Fibroblast of gingiva (primary cell): ENCODE measurements at regions not wholly inside any gene's neighbourhood (a gene's known extent, or its start where the extent isn't known, plus 50 kb on each side); places are given as distances from the start of the nearest gene placed in this dataset.
"Not testable (repeated sequence)": the region's sequence is repeated elsewhere in the genome, so short reads cannot be mapped to it uniquely, and the experiment has no call there.

ENCODE experiments used
- DNase-seq: peaks from one replicate; pipeline ENCODE4 v3.0.0-alpha.2; 2011; ENCODE audit warnings: low read depth

- DNase-seq = no peak
Observed at GRCh38 chr2:3036432-3037125, 341.0 kb downstream of the EIPR1 start.

GRCh38 chr2:3035385-3036050, 342.1 kb downstream of the EIPR1 start:
- DNase-seq = no peak

- DNase-seq = no peak
Observed at GRCh38 chr2:3034856-3035255, 342.8 kb downstream of the EIPR1 start.

GRCh38 chr2:3034396-3034795, 343.2 kb downstream of the EIPR1 start:
- no peak for DNase-seq

- DNase-seq = no peak
Observed at GRCh38 chr2:3033315-3033714, 344.3 kb downstream of the EIPR1 start.

- DNase-seq = not testable (repeated sequence)
Observed at GRCh38 chr2:3030791-3031190, 346.8 kb downstream of the EIPR1 start.

GRCh38 chr2:3025984-3026383, 351.6 kb downstream of the EIPR1 start:
- DNase-seq = no peak

GRCh38 chr2:3025261-3025660, 352.4 kb downstream of the EIPR1 start:
- DNase-seq = no peak

- DNase-seq = no peak
Observed at GRCh38 chr2:3024401-3024935, 353.1 kb downstream of the EIPR1 start.

- no peak for DNase-seq
Observed at GRCh38 chr2:3023531-3023930, 354.1 kb downstream of the EIPR1 start.

- no peak for DNase-seq
Observed at GRCh38 chr2:3022841-3023372, 354.7 kb downstream of the EIPR1 start.

- DNase-seq = no peak
Observed at GRCh38 chr2:3021720-3022119, 355.9 kb downstream of the EIPR1 start.

GRCh38 chr2:3010001-3010400, 367.6 kb downstream of the EIPR1 start:
- DNase-seq = no peak

GRCh38 chr2:3009483-3009882, 368.1 kb downstream of the EIPR1 start:
- no peak for DNase-seq

GRCh38 chr2:3009005-3009404, 368.6 kb downstream of the EIPR1 start:
- no peak for DNase-seq

- no peak for DNase-seq
Observed at GRCh38 chr2:3008561-3008960, 369.1 kb downstream of the EIPR1 start.

GRCh38 chr2:3007135-3007534, 370.5 kb downstream of the EIPR1 start:
- no peak for DNase-seq

- no peak for DNase-seq
Observed at GRCh38 chr2:3005859-3006501, 371.6 kb downstream of the EIPR1 start.

GRCh38 chr2:3001615-3002560, 375.7 kb downstream of the EIPR1 start:
- no peak for DNase-seq

- no peak for DNase-seq
Observed at GRCh38 chr2:3000968-3001367, 376.6 kb downstream of the EIPR1 start.

- DNase-seq = no peak
Observed at GRCh38 chr2:3000125-3000524, 377.5 kb downstream of the EIPR1 start.

GRCh38 chr2:2998971-2999370, 378.6 kb downstream of the EIPR1 start:
- no peak for DNase-seq
